Left lung (tissue), 4 donors: ENCODE measurements at regions not wholly inside any gene's neighbourhood (a gene's known extent, or its start where the extent isn't known, plus 50 kb on each side); places are given as distances from the start of the nearest gene placed in this dataset.

ENCODE experiments used
- ATAC-seq: fragments of 200-7000 bp; cut with Tn5 transposase; one replicate; pipeline ENCODE4 v1.9.1; 2020; ENCODE audit warnings: moderate library complexity
- DNase-seq, 4 donors: peaks; one replicate each; pipeline ENCODE4 v3.0.0-alpha.2; 2013 to 2020
- H3K27ac ChIP-seq, 2 donors: fragments of 200-600 bp; sonication (generic) in 1 of 2; one replicate each; pipeline versions ENCODE4 v1.5.0 to v1.8.0; 2020 to 2021
- H3K27me3 ChIP-seq, 2 donors: fragments of 200-600 bp; sonication (generic) in 1 of 2; one replicate each; pipeline versions ENCODE4 v1.5.0 to v1.8.0; 2020 to 2021
- H3K36me3 ChIP-seq, 2 donors: fragments of 200-600 bp; sonication (generic) in 1 of 2; one replicate each; pipeline versions ENCODE4 v1.5.0 to v1.8.0; 2020 to 2021
- H3K4me1 ChIP-seq, 2 donors: fragments of 200-600 bp; one replicate each; pipeline ENCODE4 v1.8.0; 2021
- H3K4me3 ChIP-seq, 2 donors: fragments of 200-600 bp; sonication (generic) in 1 of 2; one replicate each; pipeline versions ENCODE4 v1.5.0 to v1.8.0; 2020 to 2021; ENCODE audit warnings: mild to moderate bottlenecking in 1 of 2
- H3K9me3 ChIP-seq, 2 donors: fragments of 200-600 bp; sonication (generic) in 1 of 2; one replicate each; pipeline versions ENCODE4 v1.5.0 to v1.8.0; 2020 to 2021
- CTCF ChIP-seq, 2 donors: fragments of 200-600 bp; sonication (generic) in 1 of 2; IDR thresholded peaks; one replicate each; pipeline versions ENCODE4 v1.5.0 to v1.8.0; 2021; ENCODE audit warnings: antibody characterized with exemption in 2 of 2
- intact Hi-C, 2 donors: fragments of 100-400 bp; cut with DNase I; formaldehyde crosslinking; loops; one replicate each; pipeline versions ENCODE4 v1.11.2 to v1.14.2; 2022
- donor health status: DM: no; HTN: yes; CAD: no.
- donor health status: DM: no; HTN: no; CAD: no.

GRCh38 chr15:38873158-38873557 lies 308.5 kb upstream of the RASGRP1 start:
- TF ChIP-seq CTCF (IDR thresholded peaks at IDR 0.05) = no peak
- Histone ChIP-seq H3K4me3 (no peak overlapping the region), H3K27ac (peak overlapping the region; percentile 45 to 65), H3K27me3 (no peaks in the 10 kb centered on the region), H3K36me3 (no peaks in the 10 kb centered on the region), H3K9me3 (peaks cover 0 to 3% of the 10 kb centered on the region in 2 donors), H3K4me1 (peaks cover 0 to 2% of the 10 kb centered on the region in 2 donors)
- intact Hi-C loops = no loop called here
- ATAC-seq (peak; percentile 41), DNase-seq (no peak)

GRCh38 chr15:38874464-38874863 lies 309.9 kb upstream of the RASGRP1 start:
- DNase-seq = peak in 2 of 4 donors; percentile 32 to 74
- Histone ChIP-seq H3K4me3 (no peak overlapping the region), H3K36me3 (no peaks in the 10 kb centered on the region), H3K4me1 (peaks cover 0 to 4% of the 10 kb centered on the region in 2 donors), H3K27ac (peak overlapping the region; percentile 45 to 65), H3K27me3 (no peaks in the 10 kb centered on the region), H3K9me3 (peaks cover 0 to 3% of the 10 kb centered on the region in 2 donors)
- TF ChIP-seq CTCF (IDR thresholded peaks at IDR 0.05) = no peak
- intact Hi-C loops = no loop called here
- peak; percentile 89 for ATAC-seq

GRCh38 chr15:38876211-38876610 lies 311.6 kb upstream of the RASGRP1 start:
- no peak for DNase-seq
- Histone ChIP-seq H3K36me3 (no peaks in the 10 kb centered on the region), H3K4me3 (no peak overlapping the region), H3K4me1 (peaks cover 0 to 15% of the 10 kb centered on the region in 2 donors), H3K27ac (no peak overlapping the region), H3K9me3 (peaks cover 0 to 3% of the 10 kb centered on the region in 2 donors), H3K27me3 (no peaks in the 10 kb centered on the region)
- TF ChIP-seq CTCF (IDR thresholded peaks at IDR 0.05) = no peak
- ATAC-seq = no peak
- intact Hi-C loops = no loop called here

- H3K27ac ChIP-seq = no peak overlapping the region
- intact Hi-C loops = no loop called here
- H3K4me3 ChIP-seq = no peak overlapping the region
- no peaks in the 10 kb centered on the region for H3K27me3 ChIP-seq
- no peak for DNase-seq
- H3K36me3 ChIP-seq = no peaks in the 10 kb centered on the region
- peaks cover 0 to 3% of the 10 kb centered on the region in 2 donors for H3K9me3 ChIP-seq
- H3K4me1 ChIP-seq = peaks cover 0 to 15% of the 10 kb centered on the region in 2 donors
- ATAC-seq = no peak
- TF ChIP-seq CTCF (IDR thresholded peaks at IDR 0.05) = no peak
Measured at GRCh38 chr15:38876621-38877020, 312.0 kb upstream of the RASGRP1 start.

- Histone ChIP-seq H3K27me3 (no peaks in the 10 kb centered on the region), H3K27ac (no peak overlapping the region), H3K36me3 (no peaks in the 10 kb centered on the region), H3K4me1 (peaks cover 0 to 15% of the 10 kb centered on the region in 2 donors), H3K9me3 (no peaks in the 10 kb centered on the region), H3K4me3 (no peak overlapping the region)
- DNase-seq (no peak), ATAC-seq (no peak)
- TF ChIP-seq CTCF (IDR thresholded peaks at IDR 0.05) = no peak
- intact Hi-C loops = no loop called here
Measured at GRCh38 chr15:38877471-38877870, 312.9 kb upstream of the RASGRP1 start.
